ENCODE measurements at regions not wholly inside any gene's neighbourhood (a gene's known extent, or its start where the extent isn't known, plus 50 kb on each side); places are given as distances from the start of the nearest gene placed in this dataset.
"Not testable (repeated sequence)": the region's sequence is repeated elsewhere in the genome, so short reads cannot be mapped to it uniquely, and the experiment has no call there.

DNA sequence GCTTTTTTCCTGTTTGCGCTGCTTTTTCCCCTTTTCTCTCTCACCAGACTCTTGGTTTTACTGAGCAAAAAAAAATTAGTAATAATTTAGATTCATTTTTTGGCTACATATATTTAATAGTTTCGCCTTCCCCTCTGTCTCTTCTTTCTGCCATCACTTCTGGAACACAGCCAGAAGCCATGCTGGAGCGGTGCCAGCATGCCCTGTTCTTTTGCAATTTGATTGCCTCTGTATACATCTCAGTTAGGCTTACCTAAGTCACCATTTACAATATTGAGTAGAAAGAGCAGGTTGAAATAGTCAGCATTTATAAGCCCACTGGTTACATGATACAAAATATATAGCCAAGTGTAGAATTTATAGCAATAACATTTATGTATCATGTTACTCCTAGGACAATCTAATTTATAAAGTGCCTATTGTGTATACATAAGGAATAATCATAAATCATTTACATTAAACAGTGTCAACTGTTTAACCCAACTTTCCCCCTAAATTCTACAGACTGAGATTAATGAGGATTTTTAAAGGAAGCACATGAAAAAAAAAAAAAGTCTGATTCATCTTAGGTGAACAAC lies 413.8 kb upstream of the SOX5 start:
- no peak for DNase-seq (ENCODE audit: low read depth in 2 of 2)

DNA sequence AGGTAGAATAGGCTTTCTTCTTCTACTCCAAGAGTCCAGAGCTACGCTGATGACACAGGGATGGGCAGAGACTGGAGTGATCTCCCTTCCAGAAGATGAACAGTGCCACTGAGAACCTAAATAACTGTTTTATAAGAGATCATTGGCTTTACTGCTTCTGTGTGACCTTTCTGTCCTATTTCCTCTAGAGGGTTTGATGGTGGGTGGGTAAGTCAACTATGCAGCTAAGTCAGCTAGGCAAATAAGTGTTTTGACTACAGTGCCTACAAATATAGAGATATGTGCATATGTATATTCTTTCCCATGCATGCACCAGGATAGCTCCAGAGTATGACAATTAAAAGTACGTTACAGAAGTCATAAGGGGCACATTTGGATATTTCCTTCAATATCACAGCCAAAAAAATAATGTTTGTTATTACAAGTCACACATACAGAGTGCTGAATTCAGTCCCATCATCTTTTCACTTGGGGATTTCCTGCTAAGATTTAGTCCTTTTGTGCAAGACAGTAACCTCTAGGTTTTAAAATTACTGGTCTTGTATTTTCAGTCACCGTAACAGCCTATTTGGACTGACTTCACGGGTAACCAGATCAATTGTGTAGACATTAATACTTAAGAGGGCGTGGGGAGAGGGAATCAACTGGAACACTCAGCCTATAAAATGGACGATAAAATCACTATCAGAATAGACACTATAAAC lies 412.6 kb upstream of the SOX5 start:
- no peak for DNase-seq (ENCODE audit: low read depth in 2 of 2)

DNA sequence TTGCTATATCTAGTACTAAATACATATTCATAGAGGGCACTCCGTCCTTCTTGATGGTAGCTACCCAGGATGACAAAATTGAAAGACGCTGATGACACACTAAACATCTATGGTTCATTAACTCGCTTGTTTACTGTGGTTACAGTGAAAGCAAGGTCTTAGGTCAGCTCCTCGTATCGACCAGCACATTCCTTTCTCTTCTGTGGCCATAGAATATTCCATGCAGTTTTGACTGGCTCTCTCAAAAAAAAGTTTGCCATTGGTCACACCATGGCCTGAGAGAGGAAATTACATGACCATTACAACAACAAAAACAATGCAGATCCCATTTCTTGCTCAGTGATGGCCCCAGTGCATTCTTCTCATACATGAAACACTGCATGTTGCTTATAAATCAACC lies 411.4 kb upstream of the SOX5 start:
- no peak for DNase-seq (ENCODE audit: low read depth in 2 of 2)

DNA sequence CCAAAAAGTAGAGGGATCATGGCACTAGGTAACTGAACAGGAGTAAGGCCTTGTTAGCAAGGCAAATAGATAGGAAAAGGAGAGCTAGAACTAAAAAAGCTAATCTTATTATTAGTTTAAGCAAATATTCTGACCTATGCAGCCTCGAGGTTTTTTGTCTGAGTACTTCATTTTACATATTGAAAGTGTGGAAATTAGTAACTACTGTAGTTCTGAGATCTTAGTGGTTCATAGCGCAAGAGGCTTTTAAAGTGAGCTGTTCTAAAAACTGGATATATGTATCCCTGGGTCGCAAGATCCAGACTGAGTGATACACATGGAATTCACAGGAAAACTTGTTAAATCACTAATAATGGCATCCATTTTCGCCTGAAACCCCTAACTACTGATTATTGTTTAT lies 411.0 kb upstream of the SOX5 start:
- no peak for DNase-seq (ENCODE audit: low read depth in 2 of 2)

DNA sequence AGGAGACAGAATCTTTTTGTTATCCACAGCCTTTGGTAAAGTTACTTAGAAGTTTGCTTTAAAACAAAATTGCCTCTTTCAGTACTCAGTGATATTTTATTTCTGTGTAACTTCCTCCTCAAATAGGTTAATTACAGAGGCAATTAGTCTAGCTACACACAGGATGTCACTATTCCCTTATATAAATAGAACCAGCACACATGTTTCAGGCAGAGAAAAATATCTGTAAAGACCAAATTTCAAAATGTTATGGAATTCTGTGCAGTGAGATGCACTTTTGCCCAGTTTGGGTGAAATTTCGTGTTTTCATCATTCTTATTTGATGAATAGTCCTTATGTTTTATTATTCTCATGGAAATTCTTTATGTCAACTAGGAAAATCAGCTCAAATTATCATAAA lies 410.6 kb upstream of the SOX5 start:
- DNase-seq (ENCODE audit: low read depth in 2 of 2): no peak

DNA sequence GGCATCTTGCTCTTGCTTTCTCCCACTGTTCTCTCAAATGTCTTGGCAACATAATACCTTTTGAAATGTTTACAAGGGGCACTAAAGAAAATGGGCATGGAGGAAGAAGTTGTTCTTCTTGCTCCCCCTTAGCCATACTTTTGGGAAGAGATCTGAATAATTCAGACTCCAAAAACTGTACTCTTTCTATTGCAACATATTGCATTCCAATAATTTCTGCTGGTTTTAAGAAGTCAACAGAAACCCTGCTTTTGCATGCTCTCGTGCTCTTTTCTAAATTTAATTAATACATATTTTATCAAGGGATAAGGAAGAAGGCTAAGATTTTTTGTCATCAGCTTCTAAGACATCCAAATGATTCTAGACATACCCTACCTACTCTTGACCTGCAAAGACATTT lies 409.9 kb upstream of the SOX5 start:
- DNase-seq (ENCODE audit: low read depth in 2 of 2): no peak

DNA sequence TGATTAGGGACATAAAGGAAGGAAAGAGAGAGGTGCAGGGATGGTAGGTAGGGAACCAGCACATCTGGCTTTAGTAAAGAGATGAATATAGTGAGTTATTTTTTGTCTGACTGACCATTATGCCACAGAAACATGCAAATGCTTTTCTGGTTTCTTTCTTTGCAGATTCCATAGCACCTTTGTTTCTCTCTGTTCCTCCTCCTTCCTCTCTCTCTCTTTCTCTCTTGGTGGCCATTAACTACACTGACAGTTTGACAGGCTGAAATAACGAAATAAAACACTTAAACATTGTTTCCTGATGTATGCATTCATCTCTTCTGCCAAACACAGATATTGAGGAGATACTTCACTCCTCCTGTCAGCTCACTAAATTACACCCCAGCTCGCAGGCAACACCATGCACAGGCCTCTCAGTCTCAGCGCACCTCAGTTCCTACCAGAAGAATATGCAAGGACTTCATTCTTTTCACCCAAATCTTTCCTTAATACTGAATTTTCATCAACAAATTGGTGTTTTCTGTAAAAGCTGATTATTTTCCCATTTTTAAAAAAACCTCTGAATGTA lies 406.9 kb upstream of the SOX5 start:
- DNase-seq (ENCODE audit: low read depth in 2 of 2): no peak

DNA sequence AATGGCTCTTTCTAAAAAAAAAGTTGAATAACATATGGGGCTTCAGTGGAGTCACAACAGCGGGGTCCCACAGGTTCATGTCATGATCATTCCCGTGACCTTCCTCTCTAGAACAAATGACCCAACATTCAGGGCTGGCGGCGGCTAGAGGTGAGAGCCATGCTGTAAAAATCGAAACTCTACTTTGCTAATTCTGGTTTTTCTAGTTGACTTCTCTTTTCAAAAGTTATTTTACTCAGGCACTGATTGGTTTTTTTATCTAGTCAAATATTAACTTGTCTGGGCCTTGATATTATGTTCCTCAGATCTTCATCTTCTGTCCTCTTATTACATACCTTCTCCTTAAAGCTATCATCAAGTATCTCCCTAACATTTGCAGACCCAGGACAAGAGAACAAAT lies 402.9 kb upstream of the SOX5 start:
- no peak for DNase-seq (ENCODE audit: low read depth in 2 of 2)

DNA sequence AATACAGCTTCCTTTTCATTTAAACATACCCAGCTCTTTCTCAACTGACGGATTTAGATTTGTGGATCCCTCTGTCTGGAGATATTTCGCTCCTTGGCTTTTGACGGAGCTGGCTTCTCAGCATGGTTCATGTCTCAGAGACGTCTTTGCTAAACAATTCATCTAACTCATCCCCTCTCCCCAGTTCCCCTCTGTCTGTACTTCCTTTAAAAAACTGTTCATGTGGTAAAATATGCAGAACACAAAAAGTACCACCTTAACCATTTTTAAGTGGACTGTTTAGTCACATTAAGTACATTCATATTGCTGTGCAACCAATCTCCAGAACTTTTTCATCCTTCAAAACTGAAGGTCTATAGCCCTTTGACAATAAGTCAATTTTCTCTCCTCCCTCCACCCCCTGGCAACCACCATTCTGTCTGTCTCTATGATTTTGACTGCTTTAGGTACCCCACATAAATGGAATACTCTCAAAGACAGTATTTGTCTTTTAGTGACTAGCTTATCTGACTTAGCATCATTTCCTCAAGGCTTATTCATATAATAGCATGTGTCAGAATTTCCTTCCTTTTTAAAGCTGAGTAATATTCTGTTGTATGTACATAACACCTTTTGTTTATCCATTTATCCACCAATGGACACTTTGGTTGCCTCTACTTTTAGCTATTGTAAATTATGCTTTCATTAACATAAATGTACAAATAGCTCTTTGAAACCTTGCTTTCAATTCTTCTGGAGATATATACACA lies 399.8 kb upstream of the SOX5 start:
- no peak for DNase-seq (ENCODE audit: low read depth in 2 of 2)

DNA sequence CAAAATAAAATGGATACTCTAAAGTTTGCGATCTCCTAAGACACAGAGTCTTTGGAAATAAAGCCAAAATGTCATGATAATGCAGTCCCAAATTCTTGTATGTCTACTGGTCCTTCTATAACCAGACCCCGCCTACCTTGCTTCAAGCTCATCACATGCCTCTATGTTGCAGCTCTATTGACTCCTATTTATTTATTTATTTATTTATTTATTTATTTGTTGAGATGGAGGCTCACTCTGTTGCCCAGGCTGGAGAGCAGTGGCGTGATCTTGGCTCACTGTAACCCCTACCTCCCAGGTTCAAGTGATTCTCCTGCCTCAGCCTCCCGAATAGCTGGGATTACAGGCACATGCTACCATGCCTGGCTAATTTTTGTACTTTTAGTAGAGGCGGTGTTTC lies 398.7 kb upstream of the SOX5 start:
- not testable (repeated sequence) for DNase-seq (ENCODE audit: low read depth in 2 of 2)

DNA sequence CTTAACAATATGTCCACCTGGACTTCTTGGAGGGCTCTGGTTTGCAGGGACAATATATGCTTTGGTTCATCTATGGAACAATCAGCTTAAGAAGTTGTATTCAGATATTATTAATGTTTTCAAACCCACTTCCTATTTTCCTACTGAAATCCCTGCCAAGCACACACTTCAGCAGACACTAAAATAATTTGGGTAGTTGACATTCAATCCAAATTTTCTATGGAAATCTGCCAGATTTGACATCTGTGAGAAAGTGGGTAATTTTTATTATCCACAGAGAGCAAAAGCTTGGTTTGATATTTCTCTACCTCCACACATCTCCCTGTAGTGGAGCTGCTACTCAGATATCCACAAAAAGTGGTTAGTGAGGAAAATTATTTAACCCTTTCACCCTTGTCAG lies 378.8 kb upstream of the SOX5 start:
- no peak for DNase-seq (ENCODE audit: low read depth in 2 of 2)

DNA sequence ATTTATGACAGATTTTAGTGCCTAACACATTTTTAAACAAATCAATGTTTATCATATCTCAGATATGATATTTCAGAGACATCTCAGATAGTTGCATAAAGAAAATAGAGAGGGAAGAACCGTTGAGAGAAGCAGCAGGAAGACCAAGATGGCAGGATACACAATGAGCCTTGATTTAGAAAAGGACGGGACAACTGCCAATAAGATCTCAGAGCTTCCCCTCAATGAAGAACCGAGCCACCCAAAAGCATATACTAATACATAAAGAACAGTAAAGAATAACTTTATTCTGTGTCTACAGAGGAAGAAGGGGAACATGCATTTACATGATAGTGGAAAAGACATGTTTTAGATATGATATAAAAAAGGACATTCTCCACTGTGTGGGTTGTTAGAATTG lies 375.9 kb upstream of the SOX5 start:
- no peak for DNase-seq (ENCODE audit: low read depth in 2 of 2)

DNA sequence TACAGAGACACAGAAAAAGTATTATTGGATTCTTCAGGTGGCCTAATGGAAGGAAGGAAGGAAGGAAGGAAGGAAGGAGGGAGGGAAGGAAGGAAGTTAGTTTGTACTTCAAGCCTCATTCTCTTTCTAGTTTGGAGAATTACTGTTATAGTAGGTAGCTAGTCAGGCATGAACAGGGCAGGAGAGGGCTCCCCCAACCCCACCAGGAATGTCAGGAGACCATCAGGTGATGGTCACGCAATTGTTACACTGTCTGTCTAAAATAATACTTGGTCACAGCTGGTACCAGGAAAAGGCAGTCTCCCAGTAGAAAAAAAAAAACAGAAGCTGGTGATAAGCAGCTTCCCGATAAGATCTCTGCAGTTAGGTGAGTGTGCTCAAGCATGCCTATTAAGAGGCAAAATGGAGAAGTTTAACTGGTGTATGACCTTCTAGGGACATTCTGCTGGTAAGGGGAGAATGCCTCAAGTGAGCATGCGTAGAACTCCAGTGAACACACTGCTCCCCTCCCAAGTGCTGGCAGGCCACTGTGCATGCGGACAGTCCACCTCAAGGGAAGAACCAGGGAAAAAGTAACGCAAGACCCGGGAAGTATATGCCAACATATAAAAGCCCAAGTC lies 358.4 kb upstream of the SOX5 start:
- DNase-seq (ENCODE audit: low read depth in 2 of 2): no peak

DNA sequence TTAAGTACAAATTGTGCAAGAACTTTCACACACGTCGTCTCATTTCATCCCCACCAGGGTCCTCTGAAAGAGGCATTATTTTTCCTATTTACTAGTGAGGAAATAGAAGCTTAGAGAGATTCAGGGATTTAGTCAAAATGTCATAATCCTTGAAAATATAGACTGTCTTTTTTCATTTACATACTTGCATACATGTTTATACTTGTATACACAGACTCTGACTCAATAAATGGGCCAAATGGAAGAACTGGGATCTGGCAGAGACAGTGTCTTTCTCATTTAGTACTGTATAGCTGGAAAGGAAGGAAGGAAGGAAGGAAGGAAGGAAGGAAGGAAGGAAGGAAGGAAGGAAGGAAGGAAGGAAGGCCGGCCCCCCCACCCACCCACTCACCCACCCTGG lies 357.7 kb upstream of the SOX5 start:
- DNase-seq (ENCODE audit: low read depth in 2 of 2): no peak

DNA sequence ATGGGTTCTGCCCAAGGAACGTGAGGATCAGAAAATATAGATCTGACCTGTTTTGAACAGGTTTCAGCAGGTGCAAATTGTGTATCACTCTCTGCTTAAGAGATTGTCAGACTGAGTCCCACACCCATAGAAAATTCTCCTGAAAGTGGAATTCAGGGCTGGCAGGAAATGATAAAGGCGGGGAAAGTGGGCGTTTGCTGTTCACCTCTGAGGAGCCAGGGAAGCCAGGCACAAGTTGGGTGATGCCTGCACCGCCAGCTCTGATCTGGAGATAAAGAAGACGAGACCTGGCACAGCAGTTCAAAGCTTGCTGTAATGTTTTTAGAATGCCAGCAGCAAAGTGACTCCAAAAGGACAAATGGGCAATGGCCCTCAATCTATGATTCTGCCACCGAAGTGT lies 356.5 kb upstream of the SOX5 start:
- DNase-seq (ENCODE audit: low read depth in 2 of 2): no peak

DNA sequence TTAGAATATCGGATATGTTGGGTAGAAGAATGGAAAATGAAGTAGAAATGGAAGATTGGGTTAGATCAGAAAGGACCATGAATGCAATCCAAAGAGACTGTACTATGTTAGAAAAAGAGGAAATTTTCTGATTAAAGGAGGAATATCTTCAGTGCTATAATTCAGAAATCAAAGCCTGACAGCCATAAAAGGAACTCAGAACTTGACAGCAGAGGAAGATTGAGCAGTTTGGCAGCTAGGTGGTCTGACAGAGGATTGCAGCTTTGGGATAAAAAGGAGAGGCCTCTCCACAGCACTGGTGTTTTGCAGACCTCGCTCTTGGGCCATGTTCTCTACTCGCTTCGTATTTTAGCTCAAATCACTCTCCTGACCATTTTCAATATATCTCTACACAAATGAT lies 354.8 kb upstream of the SOX5 start:
- no peak for DNase-seq (ENCODE audit: low read depth in 2 of 2)

DNA sequence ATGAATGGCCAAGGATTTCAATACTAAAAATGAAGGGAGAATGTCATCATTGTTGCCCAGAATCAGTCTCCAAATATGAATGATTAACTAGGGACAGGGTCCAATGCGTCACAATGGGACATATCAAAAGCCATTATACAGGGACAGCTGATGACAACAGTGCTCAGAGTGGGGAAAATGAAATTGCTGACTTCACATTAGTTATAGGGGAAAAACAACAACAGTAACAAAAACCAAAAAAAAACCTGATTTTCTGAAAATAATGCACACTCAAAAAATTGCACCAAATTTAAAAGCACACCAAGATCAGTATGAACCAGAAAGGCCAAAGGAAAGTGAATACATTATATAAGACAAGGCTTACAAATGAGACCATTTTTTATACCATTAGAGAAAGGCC lies 353.2 kb upstream of the SOX5 start:
- DNase-seq (ENCODE audit: low read depth in 2 of 2): no peak

DNA sequence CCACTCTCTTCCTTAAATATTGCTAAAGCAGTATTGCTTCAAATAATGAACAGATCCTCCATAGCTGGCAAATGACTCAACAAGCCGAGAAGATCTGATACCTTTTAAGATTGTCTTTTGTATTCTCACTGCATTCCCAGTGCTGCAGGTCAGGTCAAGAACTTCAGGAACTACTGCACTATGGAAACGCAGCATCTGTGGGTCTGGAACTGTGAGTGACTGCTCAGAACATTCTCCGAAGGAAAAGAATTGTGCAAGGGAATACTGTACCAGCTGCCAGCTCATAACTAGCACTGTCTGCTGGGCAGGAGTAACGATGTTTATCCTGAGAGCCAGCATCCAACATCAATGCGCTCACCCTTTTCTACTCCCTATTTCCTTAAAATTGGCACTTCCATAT lies 348.0 kb upstream of the SOX5 start:
- no peak for DNase-seq (ENCODE audit: low read depth in 2 of 2)

DNA sequence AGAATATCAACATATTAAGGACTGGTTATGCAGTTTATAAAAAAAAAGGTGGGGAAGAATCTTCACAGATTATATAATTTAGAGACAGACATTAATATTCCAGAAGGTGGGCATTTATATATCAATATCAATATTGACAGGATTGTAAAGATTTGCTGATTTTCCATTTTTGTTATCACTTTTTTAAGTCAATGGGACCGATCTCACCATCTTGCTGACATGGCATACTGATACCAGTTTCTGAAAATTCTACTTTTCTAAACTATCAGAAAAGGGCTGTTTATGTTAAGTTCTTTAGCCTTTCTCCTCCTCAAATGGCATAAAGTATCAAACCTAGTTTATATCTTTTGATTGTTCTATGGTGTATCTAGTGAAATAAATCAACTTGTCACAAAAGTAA lies 344.1 kb upstream of the SOX5 start:
- DNase-seq (ENCODE audit: low read depth in 2 of 2): no peak

DNA sequence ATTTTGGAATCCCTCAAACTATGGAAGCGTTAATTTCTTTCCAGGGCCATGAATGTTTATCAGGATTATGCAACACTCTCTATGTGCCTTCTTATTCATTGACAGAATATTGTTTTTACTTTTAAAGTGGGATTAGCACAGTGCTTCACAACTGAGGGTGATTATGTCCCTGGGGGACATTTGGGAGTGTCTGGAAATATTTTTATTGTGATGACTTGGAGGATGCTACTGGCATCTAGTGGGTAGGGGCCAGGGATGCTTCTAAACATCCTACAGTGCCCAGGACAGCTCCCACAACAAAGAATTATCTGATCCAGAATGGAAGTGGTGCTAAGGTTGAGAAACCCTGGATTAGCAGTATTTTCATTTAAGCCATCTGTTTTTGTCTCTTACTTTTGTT lies 338.5 kb upstream of the SOX5 start:
- no peak for DNase-seq (ENCODE audit: low read depth in 2 of 2)

DNA sequence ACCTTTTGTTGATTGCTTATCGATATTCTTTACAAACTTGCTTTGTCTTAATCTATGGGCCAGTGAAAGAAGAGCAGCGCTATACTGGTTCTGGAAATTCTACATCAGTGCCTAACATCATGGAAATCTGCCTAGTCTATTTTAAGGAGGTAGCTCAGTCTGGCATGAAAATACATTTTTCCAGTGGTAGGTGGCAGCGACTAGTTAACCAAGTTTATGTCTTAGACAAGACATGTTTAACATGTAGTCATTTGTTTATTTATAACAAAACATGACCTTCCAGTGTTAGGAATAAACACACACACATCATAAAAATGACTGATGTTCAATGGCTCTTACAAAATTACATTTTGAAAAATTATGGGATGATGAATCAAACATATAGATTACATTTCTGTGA lies 336.0 kb upstream of the SOX5 start:
- no peak for DNase-seq (ENCODE audit: low read depth in 2 of 2)

DNA sequence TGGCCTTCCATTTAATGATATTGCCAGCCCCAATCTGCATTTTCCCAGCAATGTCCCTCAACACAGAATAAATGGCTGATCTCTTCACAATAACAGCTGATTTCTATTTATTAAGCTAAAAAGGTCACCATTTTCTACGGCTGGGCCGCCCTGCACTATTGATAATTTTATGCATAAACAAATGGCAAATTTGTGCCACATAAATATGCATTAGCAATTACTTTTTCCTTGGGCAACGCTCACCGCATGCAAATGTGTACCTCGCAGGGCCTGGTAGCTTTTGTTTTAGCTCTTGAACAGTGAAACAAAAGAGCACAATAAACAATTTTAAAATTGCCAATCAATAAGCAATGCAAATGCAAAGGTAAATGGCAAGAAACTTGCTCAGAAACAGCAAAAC lies 331.9 kb upstream of the SOX5 start:
- no peak for DNase-seq (ENCODE audit: low read depth in 2 of 2)

Measured in stimulated activated CD8-positive, alpha-beta memory T cell treated with anti-CD3 and anti-CD28 coated beads, Interleukin-15, amount 100 ng/mL, for 48 hours (primary cell).